Erythroblast (primary cell): ENCODE measurements at regions not wholly inside any gene's neighbourhood (a gene's known extent, or its start where the extent isn't known, plus 50 kb on each side); places are given as distances from the start of the nearest gene placed in this dataset.

Experiments
- DNase-seq, 2 experiments: peaks; one replicate each; lab custom pipeline; 2025; lab: John Stamatoyannopoulos, UW
- GATA1 ChIP-seq: IDR thresholded peaks from 2 replicates; pipeline ENCODE4 v1.6.1; 2011; ENCODE audit warnings: low read depth, mild to moderate bottlenecking, control low read depth, low read length, moderate library complexity
- POLR2A ChIP-seq: IDR thresholded peaks from 2 replicates; pipeline ENCODE4 v1.6.1; 2011; ENCODE audit warnings: mild to moderate bottlenecking, low read length

DNA sequence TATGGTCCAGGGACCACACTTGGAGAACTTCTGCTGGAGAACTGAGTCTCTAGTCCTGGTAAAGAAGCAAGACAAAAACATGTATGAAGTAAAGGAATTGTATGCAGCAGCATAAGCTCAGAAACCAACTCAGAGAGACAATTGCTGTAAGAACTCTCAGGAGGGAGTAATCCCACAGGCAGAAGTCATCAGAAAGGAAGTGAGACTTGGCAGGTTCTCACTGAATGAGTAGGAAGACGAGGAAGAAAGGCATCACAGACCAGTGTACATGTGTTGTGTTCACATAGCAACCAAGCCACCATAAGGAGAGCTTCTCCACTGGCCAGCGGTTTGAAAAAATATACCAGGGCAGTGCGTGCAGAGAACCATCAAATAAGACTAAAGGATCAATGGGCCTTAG, 57.9 kb upstream of the FST start:
- TF ChIP-seq POLR2A: no peak
- TF ChIP-seq GATA1: no peak
- no peak for DNase-seq

DNA sequence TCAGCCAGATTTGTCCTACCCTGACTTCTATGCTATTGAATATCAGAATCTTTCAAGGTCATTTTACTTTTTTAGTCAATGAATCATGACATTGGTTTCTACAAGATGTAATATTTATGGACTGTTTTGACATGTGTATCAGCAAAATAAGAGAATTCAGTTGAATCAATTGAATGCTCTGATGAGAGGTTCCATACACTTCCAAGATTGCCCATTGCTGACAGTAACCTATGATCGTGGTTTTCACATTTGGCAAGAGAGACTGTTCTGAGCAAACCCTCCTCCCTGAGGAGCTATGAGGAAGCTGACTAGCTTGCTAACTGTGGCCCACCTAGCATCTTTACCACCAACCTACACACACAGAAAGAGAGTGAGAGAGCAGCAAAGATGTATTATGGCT, 56.7 kb upstream of the FST start:
- no peak for DNase-seq
- no peak for TF ChIP-seq GATA1
- TF ChIP-seq POLR2A: no peak

DNA sequence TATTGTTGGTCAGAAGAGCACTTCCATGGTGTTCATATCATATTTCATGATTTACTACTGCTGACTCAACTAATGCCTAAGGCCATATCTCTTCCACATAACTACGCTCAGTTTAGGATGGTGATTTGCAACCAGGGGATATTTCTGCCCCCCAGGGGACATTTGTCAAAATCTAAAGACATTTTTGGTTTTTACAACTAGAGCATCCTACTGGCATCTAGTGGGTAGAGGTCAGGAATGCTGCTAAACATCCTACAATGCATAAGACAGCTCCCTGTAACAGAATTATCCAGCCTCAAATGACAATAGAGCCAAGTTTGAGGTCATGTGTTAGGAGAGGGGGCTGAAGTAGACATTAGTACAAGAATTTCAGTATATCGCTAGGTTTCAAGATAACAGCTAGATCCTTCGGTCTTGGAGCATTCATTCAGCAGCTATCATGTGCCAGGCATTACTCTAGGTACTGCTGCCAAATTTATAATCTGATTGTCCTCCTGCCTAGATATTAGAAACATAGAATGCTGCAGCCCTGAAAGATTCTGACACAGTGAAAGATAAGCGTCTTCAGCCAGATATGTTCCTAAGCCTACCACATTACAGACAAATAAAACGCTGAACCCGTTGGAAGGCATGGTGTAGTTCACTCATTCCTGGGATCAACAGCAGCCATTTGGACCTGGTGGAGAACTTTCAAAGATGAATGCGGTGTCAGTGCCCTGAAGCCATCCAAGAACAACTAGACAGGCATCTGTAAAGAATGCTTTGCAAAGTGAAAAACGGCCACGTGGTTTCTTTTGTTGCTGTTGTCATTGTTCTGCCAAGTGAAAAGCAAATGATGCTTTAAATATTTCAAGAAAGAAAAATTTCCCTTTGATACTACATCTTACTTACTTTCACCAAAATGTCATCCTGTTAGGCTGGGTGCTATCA, 55.5 kb upstream of the FST start:
- DNase-seq: peak; percentile 15 to 77
- no peak for TF ChIP-seq GATA1
- no peak for TF ChIP-seq POLR2A

DNA sequence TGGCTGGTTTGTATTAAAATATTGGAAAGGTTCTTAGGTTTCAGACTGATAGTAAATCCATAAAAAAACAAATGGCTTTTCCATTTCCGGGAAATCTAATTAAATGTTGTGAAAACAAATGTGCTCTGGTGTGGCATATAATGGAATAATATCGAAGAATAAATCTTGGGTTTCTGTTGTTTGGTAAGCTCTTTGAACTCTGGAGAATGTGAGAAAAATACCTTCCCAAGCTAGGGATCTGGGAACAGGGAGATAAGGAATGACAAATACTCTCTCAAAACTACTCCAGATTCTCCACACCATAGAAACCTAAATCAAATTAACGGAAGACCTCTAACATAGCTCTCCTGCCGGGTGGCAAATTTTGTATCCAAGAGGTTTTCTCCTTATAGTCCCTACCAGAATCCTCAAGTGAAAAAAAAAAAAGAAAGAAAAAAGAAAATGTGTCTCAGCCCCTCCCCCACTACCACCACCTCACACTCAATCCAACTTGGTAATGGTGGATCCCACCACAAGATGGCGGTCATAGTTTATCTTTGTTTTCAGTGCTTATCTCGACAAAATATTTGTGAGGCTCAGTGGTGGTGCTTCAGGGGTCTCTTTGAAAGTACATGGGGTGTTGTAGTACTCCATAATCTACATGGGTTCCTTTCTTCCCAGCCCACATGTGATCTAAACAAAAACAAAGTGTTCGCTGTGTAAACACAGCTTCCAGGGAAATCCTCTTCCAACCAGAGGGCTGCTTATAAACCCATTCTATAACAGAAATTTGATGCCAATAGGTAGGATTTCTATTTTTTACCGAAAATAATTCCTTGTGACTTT, 54.5 kb upstream of the FST start:
- peak; percentile 55 to 59 for DNase-seq
- TF ChIP-seq GATA1 (no peak), POLR2A (no peak)

DNA sequence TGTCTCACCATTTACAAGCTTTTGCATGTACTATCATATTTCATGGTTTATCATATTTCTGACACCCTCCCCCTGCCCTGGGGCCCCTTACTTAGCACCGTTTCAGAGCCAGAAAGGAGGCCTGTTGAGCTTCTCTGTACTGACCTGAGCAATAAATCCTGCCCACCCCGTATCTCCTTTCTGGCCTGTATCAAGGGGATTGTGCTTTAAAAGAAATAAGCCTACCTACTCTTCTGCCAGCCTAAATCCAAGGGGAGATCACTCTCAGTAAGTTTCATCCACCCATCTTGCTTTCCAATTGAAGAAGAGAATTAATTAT, 54.0 kb upstream of the FST start:
- DNase-seq: no peak
- no peak for TF ChIP-seq GATA1
- TF ChIP-seq POLR2A: no peak

- peak in 1 of 2 experiments; percentile 13 for DNase-seq
- TF ChIP-seq GATA1 (no peak), POLR2A (no peak)
Observed at GRCh38 chr5:53426878-53427277, 53.6 kb upstream of the FST start.

DNA sequence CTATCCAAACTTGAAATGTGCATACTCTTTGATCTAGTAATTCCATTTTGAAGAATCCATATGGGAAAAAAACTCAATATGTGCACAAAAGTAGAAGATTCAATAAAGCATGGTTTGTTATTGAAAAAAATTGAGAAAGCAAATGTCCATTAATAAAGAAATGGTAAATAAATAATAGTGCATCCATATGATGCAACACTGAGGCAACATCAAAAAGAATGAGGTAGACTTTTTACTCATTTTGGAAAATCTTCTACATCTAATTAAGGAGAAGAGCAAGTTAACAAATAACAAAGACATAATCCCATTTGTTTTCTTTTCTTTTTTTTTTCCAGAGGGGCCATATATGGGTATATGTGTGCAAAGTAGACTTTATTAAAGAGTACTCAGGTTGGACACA, 52.5 kb upstream of the FST start:
- DNase-seq: peak in 1 of 2 experiments; percentile 24
- TF ChIP-seq GATA1 (no peak), POLR2A (no peak)

DNA sequence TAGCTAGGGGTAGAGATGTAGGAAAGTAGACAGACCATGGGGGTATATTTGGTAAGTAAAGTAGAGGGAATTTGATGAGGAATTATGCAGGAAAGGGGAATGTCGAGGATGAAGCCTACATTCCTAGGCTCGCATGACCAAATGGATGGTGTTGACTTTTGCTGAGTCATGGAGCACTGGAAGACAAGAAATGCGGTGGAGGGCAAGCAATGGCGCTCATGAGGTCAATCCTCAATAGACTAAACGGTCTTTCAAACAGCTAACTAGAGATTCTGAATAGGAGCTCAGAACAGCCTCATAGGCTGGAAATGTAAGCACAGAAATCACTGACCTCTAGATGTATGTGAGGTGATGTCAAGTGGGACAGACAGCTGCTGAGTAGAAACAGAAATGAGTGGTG, 50.7 kb upstream of the FST start:
- no peak for TF ChIP-seq GATA1
- TF ChIP-seq POLR2A: no peak
- DNase-seq: no peak

GRCh38 chr5:53430618-53431252, 49.7 kb upstream of the FST start:
- peak; percentile 32 to 39 for DNase-seq
- no peak for TF ChIP-seq GATA1
- no peak for TF ChIP-seq POLR2A
